T-helper 17 cell (primary cell): ENCODE measurements at regions not wholly inside any gene's neighbourhood (a gene's known extent, or its start where the extent isn't known, plus 50 kb on each side); places are given as distances from the start of the nearest gene placed in this dataset.
"Not testable (repeated sequence)": the region's sequence is repeated elsewhere in the genome, so short reads cannot be mapped to it uniquely, and the experiment has no call there.

Experiments used
- ATAC-seq: fragments of 150-1000 bp; cut with Tn5 transposase; 2 replicates; pipeline ENCODE4 v1.10.0; 2021; ENCODE audit warnings: mild to moderate bottlenecking, moderate library complexity
- DNase-seq, 3 donors: peaks; one replicate each; pipeline versions ENCODE4 v3.0.0 to v3.0.0-alpha.2; 2020 to 2021
- H3K9me3 ChIP-seq: one replicate; pipeline ENCODE4 v1.7.0; 2013; ENCODE audit warnings: low read length, mild to moderate bottlenecking; ENCODE audit not compliant: control insufficient read depth, poor library complexity, severe bottlenecking
- H3K27ac Mint-ChIP-seq: one replicate; pipeline ENCODE4 v1.8.0; 2022; ENCODE audit warnings: mild to moderate bottlenecking, moderate library complexity, mixed read lengths
- H3K27me3 Mint-ChIP-seq: one replicate; pipeline ENCODE4 v1.8.0; 2022; ENCODE audit warnings: mixed read lengths
- H3K36me3 Mint-ChIP-seq: one replicate; pipeline ENCODE4 v1.8.0; 2022; ENCODE audit warnings: low read depth, mixed read lengths
- H3K4me1 Mint-ChIP-seq: one replicate; pipeline ENCODE4 v1.8.0; 2022; ENCODE audit warnings: mild to moderate bottlenecking, mixed read lengths
- H3K4me3 Mint-ChIP-seq: one replicate; pipeline ENCODE4 v1.8.0; 2022; ENCODE audit warnings: mild to moderate bottlenecking, moderate library complexity, mixed read lengths

- Mint-ChIP-seq H3K27ac (no peak overlapping the region), H3K4me1 (peaks cover 20% of the 10 kb centered on the region), H3K4me3 (no peak overlapping the region), H3K36me3 (peaks cover 15% of the 10 kb centered on the region), H3K27me3 (no peaks in the 10 kb centered on the region)
- ATAC-seq = no peak
- DNase-seq = no peak
- H3K9me3 ChIP-seq = no peaks in the 10 kb centered on the region
Observed at GRCh38 chr5:56307714-56308333, 74.7 kb upstream of the ANKRD55 start.

GRCh38 chr5:56306433-56307150 is 73.5 kb upstream of the ANKRD55 start:
- no peak for DNase-seq
- H3K9me3 ChIP-seq = no peaks in the 10 kb centered on the region
- H3K4me1 Mint-ChIP-seq = peaks cover 11% of the 10 kb centered on the region
- H3K36me3 Mint-ChIP-seq = peaks cover 11% of the 10 kb centered on the region
- ATAC-seq = no peak
- no peak overlapping the region for H3K27ac Mint-ChIP-seq
- no peak overlapping the region for H3K4me3 Mint-ChIP-seq
- no peaks in the 10 kb centered on the region for H3K27me3 Mint-ChIP-seq

GRCh38 chr5:56305001-56305950 is 72.1 kb upstream of the ANKRD55 start:
- DNase-seq = no peak
- ATAC-seq = no peak
- no peaks in the 10 kb centered on the region for H3K9me3 ChIP-seq
- Mint-ChIP-seq H3K27ac (no peak overlapping the region), H3K4me1 (peaks cover 7% of the 10 kb centered on the region), H3K4me3 (no peak overlapping the region), H3K27me3 (no peaks in the 10 kb centered on the region), H3K36me3 (peaks cover 9% of the 10 kb centered on the region)

GRCh38 chr5:56303511-56303910 is 70.4 kb upstream of the ANKRD55 start:
- no peak overlapping the region for H3K27ac Mint-ChIP-seq
- H3K36me3 Mint-ChIP-seq = no peaks in the 10 kb centered on the region
- peaks cover 2% of the 10 kb centered on the region for H3K4me1 Mint-ChIP-seq
- no peaks in the 10 kb centered on the region for H3K27me3 Mint-ChIP-seq
- ATAC-seq = no peak
- no peak for DNase-seq
- no peak overlapping the region for H3K4me3 Mint-ChIP-seq
- H3K9me3 ChIP-seq = no peaks in the 10 kb centered on the region

GRCh38 chr5:56302027-56302426 is 68.9 kb upstream of the ANKRD55 start:
- peaks cover 2% of the 10 kb centered on the region for H3K4me1 Mint-ChIP-seq
- ATAC-seq (no peak), DNase-seq (no peak)
- H3K36me3 Mint-ChIP-seq = peaks cover 2% of the 10 kb centered on the region
- no peaks in the 10 kb centered on the region for H3K9me3 ChIP-seq
- no peak overlapping the region for H3K27ac Mint-ChIP-seq
- H3K27me3 Mint-ChIP-seq = no peaks in the 10 kb centered on the region
- H3K4me3 Mint-ChIP-seq = no peak overlapping the region

GRCh38 chr5:56301069-56301468 is 67.9 kb upstream of the ANKRD55 start:
- peaks cover 2% of the 10 kb centered on the region for H3K4me1 Mint-ChIP-seq
- H3K36me3 Mint-ChIP-seq = peaks cover 2% of the 10 kb centered on the region
- no peak for ATAC-seq
- no peak overlapping the region for H3K4me3 Mint-ChIP-seq
- peak overlapping the region; percentile 9 for H3K27ac Mint-ChIP-seq
- H3K9me3 ChIP-seq = no peaks in the 10 kb centered on the region
- no peak for DNase-seq
- no peaks in the 10 kb centered on the region for H3K27me3 Mint-ChIP-seq

GRCh38 chr5:56299212-56299611 is 66.1 kb upstream of the ANKRD55 start:
- peaks cover 2% of the 10 kb centered on the region for H3K36me3 Mint-ChIP-seq
- peaks cover 2% of the 10 kb centered on the region for H3K4me1 Mint-ChIP-seq
- H3K27ac Mint-ChIP-seq = no peak overlapping the region
- no peak for ATAC-seq
- no peak for DNase-seq
- H3K9me3 ChIP-seq = no peaks in the 10 kb centered on the region
- H3K27me3 Mint-ChIP-seq = no peaks in the 10 kb centered on the region
- H3K4me3 Mint-ChIP-seq = no peak overlapping the region

GRCh38 chr5:56298336-56299090 is 65.4 kb upstream of the ANKRD55 start:
- ATAC-seq = no peak
- H3K4me1 Mint-ChIP-seq = peaks cover 2% of the 10 kb centered on the region
- no peak overlapping the region for H3K27ac Mint-ChIP-seq
- no peaks in the 10 kb centered on the region for H3K27me3 Mint-ChIP-seq
- no peak for DNase-seq
- no peak overlapping the region for H3K4me3 Mint-ChIP-seq
- H3K9me3 ChIP-seq = no peaks in the 10 kb centered on the region
- H3K36me3 Mint-ChIP-seq = peaks cover 2% of the 10 kb centered on the region

GRCh38 chr5:56297851-56298250 is 64.7 kb upstream of the ANKRD55 start:
- no peak overlapping the region for H3K27ac Mint-ChIP-seq
- no peak for ATAC-seq

GRCh38 chr5:56295311-56295710 is 62.2 kb upstream of the ANKRD55 start:
- not testable (repeated sequence) for H3K9me3 ChIP-seq, H3K4me1 Mint-ChIP-seq, ATAC-seq, H3K36me3 Mint-ChIP-seq, DNase-seq, H3K27me3 Mint-ChIP-seq, H3K4me3 Mint-ChIP-seq, H3K27ac Mint-ChIP-seq

More at GRCh38 chr5:56297851-56298250, 64.7 kb upstream of the ANKRD55 start:
- peaks cover 2% of the 10 kb centered on the region for H3K36me3 Mint-ChIP-seq
- peaks cover 2% of the 10 kb centered on the region for H3K4me1 Mint-ChIP-seq
- no peaks in the 10 kb centered on the region for H3K9me3 ChIP-seq
- no peaks in the 10 kb centered on the region for H3K27me3 Mint-ChIP-seq
- H3K4me3 Mint-ChIP-seq = no peak overlapping the region
- no peak for DNase-seq

- no peaks in the 10 kb centered on the region for H3K4me1 Mint-ChIP-seq
- no peaks in the 10 kb centered on the region for H3K27me3 Mint-ChIP-seq
- no peak overlapping the region for H3K27ac Mint-ChIP-seq
- DNase-seq (no peak), ATAC-seq (no peak)
- peaks cover 2% of the 10 kb centered on the region for H3K36me3 Mint-ChIP-seq
- H3K9me3 ChIP-seq = no peaks in the 10 kb centered on the region
- H3K4me3 Mint-ChIP-seq = no peak overlapping the region
Observed at GRCh38 chr5:56294354-56294753, 61.2 kb upstream of the ANKRD55 start.

- not testable (repeated sequence) for ATAC-seq, H3K36me3 Mint-ChIP-seq, H3K27me3 Mint-ChIP-seq, H3K4me1 Mint-ChIP-seq, H3K27ac Mint-ChIP-seq, H3K9me3 ChIP-seq, H3K4me3 Mint-ChIP-seq, DNase-seq
Observed at GRCh38 chr5:56292874-56293273, 59.7 kb upstream of the ANKRD55 start.
